ENCODE measurements at regions not wholly inside any gene's neighbourhood (a gene's known extent, or its start where the extent isn't known, plus 50 kb on each side); places are given as distances from the start of the nearest gene placed in this dataset.
A peak's percentile ranks its signal among the peaks of the same experiment; 100 is the strongest.

GRCh38 chr3:174639406-174639805 lies 219.7 kb upstream of the NAALADL2 start:
- 99% methylated on average over 3 of the region's 4 CpGs for WGBS
- H4K91ac ChIP-seq (ENCODE audit: low read length): no peak overlapping the region
- H2BK12ac ChIP-seq (ENCODE audit: low read length in 2 of 2): peak overlapping the region in 1 of 2 experiments; percentile 42
- H3K9ac ChIP-seq (ENCODE audit: low read length): no peak overlapping the region
- H3K18ac ChIP-seq (ENCODE audit: low read depth in 1 of 2, low read length in 2 of 2): no peak overlapping the region
- no peaks in the 10 kb centered on the region for H3K9me3 ChIP-seq (ENCODE audit: control insufficient read depth, low read length)
- H3K27me3 ChIP-seq (ENCODE audit: control insufficient read depth in 1 of 2, insufficient read depth in 1 of 2, low read length in 2 of 2): no peaks in the 10 kb centered on the region
- H2BK120ac ChIP-seq (ENCODE audit: low read depth, low read length): no peak overlapping the region
- no peak overlapping the region for H3K4me3 ChIP-seq (ENCODE audit: insufficient read depth in 1 of 2, low read depth in 1 of 2, low read length in 2 of 2)
- no peak overlapping the region for H3K23ac ChIP-seq (ENCODE audit: low read length in 2 of 2)
- no peak overlapping the region for H4K8ac ChIP-seq (ENCODE audit: low read length)
- H3K36me3 ChIP-seq (ENCODE audit: control insufficient read depth in 1 of 2, insufficient read depth in 2 of 2, low read depth in 1 of 2, low read length in 2 of 2): no peaks in the 10 kb centered on the region
- H2AK5ac ChIP-seq (ENCODE audit: low read length, severe bottlenecking): no peak overlapping the region
- no peak overlapping the region for H3K14ac ChIP-seq (ENCODE audit: low read length in 2 of 2)
- no peak overlapping the region for H2AFZ ChIP-seq (ENCODE audit: low read depth, low read length)
- H3K4ac ChIP-seq (ENCODE audit: low read depth in 1 of 2, low read length in 2 of 2): no peak overlapping the region
- H2BK5ac ChIP-seq (ENCODE audit: low read depth, low read length, poor library complexity, severe bottlenecking): no peak overlapping the region
- no peak overlapping the region for H3K4me2 ChIP-seq (ENCODE audit: low read length, poor library complexity, severe bottlenecking)
- no peak overlapping the region for H2BK15ac ChIP-seq (ENCODE audit: low read depth, poor library complexity, severe bottlenecking)
- H3K4me1 ChIP-seq (ENCODE audit: control insufficient read depth, insufficient read depth, low read depth, low read length): no peaks in the 10 kb centered on the region
- no peak overlapping the region for H3K27ac ChIP-seq (ENCODE audit: low read length, poor library complexity, severe bottlenecking)
- no peaks in the 10 kb centered on the region for H3K79me1 ChIP-seq (replicated peaks; ENCODE audit: low read length, poor library complexity, severe bottlenecking)
- no peak for DNase-seq

GRCh38 chr3:174639970-174640369 lies 219.2 kb upstream of the NAALADL2 start:
- H2BK12ac ChIP-seq (ENCODE audit: low read length in 2 of 2): no peak overlapping the region
- no peak overlapping the region for H3K9ac ChIP-seq (ENCODE audit: low read length)
- no peaks in the 10 kb centered on the region for H3K4me1 ChIP-seq (ENCODE audit: control insufficient read depth, insufficient read depth, low read depth, low read length)
- no peak overlapping the region for H3K27ac ChIP-seq (ENCODE audit: low read length, poor library complexity, severe bottlenecking)
- H2BK15ac ChIP-seq (ENCODE audit: low read depth, poor library complexity, severe bottlenecking): no peak overlapping the region
- H3K4me3 ChIP-seq (ENCODE audit: insufficient read depth in 1 of 2, low read depth in 1 of 2, low read length in 2 of 2): no peak overlapping the region
- WGBS: 73% methylated on average over 2 of the region's 3 CpGs
- DNase-seq: no peak
- no peaks in the 10 kb centered on the region for H3K27me3 ChIP-seq (ENCODE audit: control insufficient read depth in 1 of 2, insufficient read depth in 1 of 2, low read length in 2 of 2)
- H4K91ac ChIP-seq (ENCODE audit: low read length): no peak overlapping the region
- no peak overlapping the region for H3K18ac ChIP-seq (ENCODE audit: low read depth in 1 of 2, low read length in 2 of 2)
- no peak overlapping the region for H4K8ac ChIP-seq (ENCODE audit: low read length)
- no peak overlapping the region for H2AK5ac ChIP-seq (ENCODE audit: low read length, severe bottlenecking)
- no peak overlapping the region for H3K14ac ChIP-seq (ENCODE audit: low read length in 2 of 2)
- no peak overlapping the region for H2AFZ ChIP-seq (ENCODE audit: low read depth, low read length)
- H2BK120ac ChIP-seq (ENCODE audit: low read depth, low read length): no peak overlapping the region
- H2BK5ac ChIP-seq (ENCODE audit: low read depth, low read length, poor library complexity, severe bottlenecking): no peak overlapping the region
- H3K36me3 ChIP-seq (ENCODE audit: control insufficient read depth in 1 of 2, insufficient read depth in 2 of 2, low read depth in 1 of 2, low read length in 2 of 2): no peaks in the 10 kb centered on the region
- no peak overlapping the region for H3K4ac ChIP-seq (ENCODE audit: low read depth in 1 of 2, low read length in 2 of 2)
- H3K23ac ChIP-seq (ENCODE audit: low read length in 2 of 2): no peak overlapping the region
- H3K79me1 ChIP-seq (replicated peaks; ENCODE audit: low read length, poor library complexity, severe bottlenecking): no peaks in the 10 kb centered on the region
- no peak overlapping the region for H3K4me2 ChIP-seq (ENCODE audit: low read length, poor library complexity, severe bottlenecking)
- no peaks in the 10 kb centered on the region for H3K9me3 ChIP-seq (ENCODE audit: control insufficient read depth, low read length)

GRCh38 chr3:174640932-174641331 lies 218.2 kb upstream of the NAALADL2 start:
- Histone ChIP-seq H4K91ac (ENCODE audit: low read length) (no peak overlapping the region), H3K4ac (ENCODE audit: low read depth in 1 of 2, low read length in 2 of 2) (no peak overlapping the region), H2BK5ac (ENCODE audit: low read depth, low read length, poor library complexity, severe bottlenecking) (no peak overlapping the region), H3K27me3 (ENCODE audit: control insufficient read depth in 1 of 2, insufficient read depth in 1 of 2, low read length in 2 of 2) (no peaks in the 10 kb centered on the region), H3K9ac (ENCODE audit: low read length) (no peak overlapping the region), H2AK5ac (ENCODE audit: low read length, severe bottlenecking) (no peak overlapping the region), H3K36me3 (ENCODE audit: control insufficient read depth in 1 of 2, insufficient read depth in 2 of 2, low read depth in 1 of 2, low read length in 2 of 2) (no peaks in the 10 kb centered on the region), H3K18ac (ENCODE audit: low read depth in 1 of 2, low read length in 2 of 2) (no peak overlapping the region), H3K23ac (ENCODE audit: low read length in 2 of 2) (no peak overlapping the region), H3K4me1 (ENCODE audit: control insufficient read depth, insufficient read depth, low read depth, low read length) (no peaks in the 10 kb centered on the region), H3K4me3 (ENCODE audit: insufficient read depth in 1 of 2, low read depth in 1 of 2, low read length in 2 of 2) (no peak overlapping the region), H4K8ac (ENCODE audit: low read length) (no peak overlapping the region), H3K4me2 (ENCODE audit: low read length, poor library complexity, severe bottlenecking) (no peak overlapping the region), H2BK120ac (ENCODE audit: low read depth, low read length) (no peak overlapping the region), H3K9me3 (ENCODE audit: control insufficient read depth, low read length) (no peaks in the 10 kb centered on the region), H2BK12ac (ENCODE audit: low read length in 2 of 2) (no peak overlapping the region), H3K79me1 (replicated peaks; ENCODE audit: low read length, poor library complexity, severe bottlenecking) (no peaks in the 10 kb centered on the region), H3K14ac (ENCODE audit: low read length in 2 of 2) (no peak overlapping the region), H3K27ac (ENCODE audit: low read length, poor library complexity, severe bottlenecking) (no peak overlapping the region), H2AFZ (ENCODE audit: low read depth, low read length) (no peak overlapping the region), H2BK15ac (ENCODE audit: low read depth, poor library complexity, severe bottlenecking) (no peak overlapping the region)
- no peak for DNase-seq
- WGBS: 94% methylated on average over 18 of the region's 18 CpGs

DNA sequence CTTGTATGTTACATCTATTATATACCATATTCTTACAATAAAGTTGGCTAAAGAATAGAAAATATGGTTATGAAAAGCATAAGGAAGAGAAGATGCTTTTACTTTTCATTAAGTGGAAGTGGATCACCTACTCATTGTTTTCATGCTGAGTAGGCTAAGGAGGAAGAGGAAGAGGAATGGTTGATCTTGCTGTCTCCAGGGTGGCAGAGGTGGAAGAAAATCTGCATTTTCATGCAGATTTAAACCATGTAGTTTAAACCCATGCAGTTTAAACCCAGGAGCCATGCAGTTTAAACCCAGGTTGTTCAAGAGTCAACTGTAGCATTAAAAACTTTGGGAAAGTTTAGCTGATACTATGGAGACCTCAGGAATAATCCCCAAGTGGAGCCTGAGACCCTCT lies 214.8 kb upstream of the NAALADL2 start:
- H3K4me1 ChIP-seq (ENCODE audit: control insufficient read depth, insufficient read depth, low read depth, low read length): no peaks in the 10 kb centered on the region

More for the DNA sequence above, 214.8 kb upstream of the NAALADL2 start:
- Histone ChIP-seq H3K9me3 (ENCODE audit: control insufficient read depth, low read length) (no peaks in the 10 kb centered on the region), H3K27me3 (ENCODE audit: control insufficient read depth in 1 of 2, insufficient read depth in 1 of 2, low read length in 2 of 2) (no peaks in the 10 kb centered on the region), H2AFZ (ENCODE audit: low read depth, low read length) (no peak overlapping the region), H3K4me3 (ENCODE audit: insufficient read depth in 1 of 2, low read depth in 1 of 2, low read length in 2 of 2) (no peak overlapping the region), H4K8ac (ENCODE audit: low read length) (no peak overlapping the region), H3K18ac (ENCODE audit: low read depth in 1 of 2, low read length in 2 of 2) (no peak overlapping the region), H2AK5ac (ENCODE audit: low read length, severe bottlenecking) (no peak overlapping the region), H3K14ac (ENCODE audit: low read length in 2 of 2) (no peak overlapping the region), H3K23ac (ENCODE audit: low read length in 2 of 2) (no peak overlapping the region), H2BK5ac (ENCODE audit: low read depth, low read length, poor library complexity, severe bottlenecking) (no peak overlapping the region), H3K79me1 (replicated peaks; ENCODE audit: low read length, poor library complexity, severe bottlenecking) (no peaks in the 10 kb centered on the region), H3K36me3 (ENCODE audit: control insufficient read depth in 1 of 2, insufficient read depth in 2 of 2, low read depth in 1 of 2, low read length in 2 of 2) (no peaks in the 10 kb centered on the region), H4K91ac (ENCODE audit: low read length) (no peak overlapping the region), H2BK15ac (ENCODE audit: low read depth, poor library complexity, severe bottlenecking) (no peak overlapping the region), H3K9ac (ENCODE audit: low read length) (no peak overlapping the region), H3K27ac (ENCODE audit: low read length, poor library complexity, severe bottlenecking) (no peak overlapping the region), H3K4ac (ENCODE audit: low read depth in 1 of 2, low read length in 2 of 2) (no peak overlapping the region), H2BK120ac (ENCODE audit: low read depth, low read length) (no peak overlapping the region), H3K4me2 (ENCODE audit: low read length, poor library complexity, severe bottlenecking) (no peak overlapping the region), H2BK12ac (ENCODE audit: low read length in 2 of 2) (no peak overlapping the region)
- no peak for DNase-seq

All from mesenchymal stem cell (in vitro differentiated cells and primary cell).